A549 (cell line): ENCODE measurements at regions not wholly inside any gene's neighbourhood (a gene's known extent, or its start where the extent isn't known, plus 50 kb on each side); places are given as distances from the start of the nearest gene placed in this dataset.

Experiments used
- ESRRA ChIP-seq: fragments of 150-350 bp; IDR thresholded peaks from 2 replicates; pipeline ENCODE4 v1.6.1; 2014; ENCODE audit warnings: mild to moderate bottlenecking, low read length, borderline replicate concordance
- FOSL2 ChIP-seq, 2 experiments: fragments of 450-650 bp in 1 of 2; fragments of >200 bp in 1 of 2; sonication (Bioruptor Twin) in 1 of 2; formaldehyde crosslinking; IDR thresholded peaks; 2 replicates each; pipeline versions ENCODE4 v1.5.0 to v1.6.1; 2016 to 2020; ENCODE audit warnings: mild to moderate bottlenecking in 1 of 2, moderate library complexity in 1 of 2
- KDM5A ChIP-seq: fragments of 200-600 bp; sonication (generic); IDR thresholded peaks from 2 replicates; pipeline ENCODE4 v1.6.1; 2016; ENCODE audit warnings: antibody characterized with exemption, mild to moderate bottlenecking
- MYC ChIP-seq: IDR thresholded peaks from 2 replicates; pipeline ENCODE4 v1.6.1; 2012; ENCODE audit warnings: mild to moderate bottlenecking, inconsistent platforms, low read length, improper control_type of control experiment, borderline replicate concordance
- POLR2AphosphoS2 ChIP-seq: conservative IDR thresholded peaks from 2 replicates; pipeline ENCODE4 v1.6.1; 2012; ENCODE audit warnings: low read length, improper control_type of control experiment, inconsistent platforms
- SMC3 ChIP-seq: fragments of >200 bp; sonication (Bioruptor Twin); formaldehyde crosslinking; IDR thresholded peaks from 3 replicates; pipeline ENCODE4 v1.6.1; 2018; ENCODE audit warnings: inconsistent platforms
- TF ChIP-seq, protein P1 (sequence below): fragments of >200 bp; sonication (Bioruptor Twin); formaldehyde crosslinking; IDR thresholded peaks from 3 replicates; pipeline ENCODE4 v1.5.1; 2016
- TF ChIP-seq, protein P2 (sequence below): IDR thresholded peaks from 2 replicates; pipeline ENCODE4 v1.6.1; 2012

DNA sequence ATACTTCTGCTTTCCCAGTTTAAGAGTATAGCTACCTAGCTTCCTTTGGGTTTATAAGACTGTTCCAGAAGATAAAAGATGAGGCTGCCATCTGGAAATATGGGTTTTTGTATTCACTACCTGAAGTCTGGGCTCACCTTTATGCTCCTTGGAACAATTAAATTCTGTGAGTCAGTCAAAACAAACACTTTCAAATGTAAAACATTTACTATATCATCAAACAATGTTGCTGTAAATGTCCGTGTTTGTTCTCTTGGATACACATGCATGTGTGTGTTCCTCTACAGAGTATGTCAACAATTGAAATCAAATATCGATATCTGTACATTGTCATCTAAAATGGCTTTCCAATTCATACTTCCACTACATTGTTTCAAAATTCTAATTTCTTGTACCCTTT lies 525.6 kb downstream of the MDFIC start:
- TF ChIP-seq, protein P1, sequence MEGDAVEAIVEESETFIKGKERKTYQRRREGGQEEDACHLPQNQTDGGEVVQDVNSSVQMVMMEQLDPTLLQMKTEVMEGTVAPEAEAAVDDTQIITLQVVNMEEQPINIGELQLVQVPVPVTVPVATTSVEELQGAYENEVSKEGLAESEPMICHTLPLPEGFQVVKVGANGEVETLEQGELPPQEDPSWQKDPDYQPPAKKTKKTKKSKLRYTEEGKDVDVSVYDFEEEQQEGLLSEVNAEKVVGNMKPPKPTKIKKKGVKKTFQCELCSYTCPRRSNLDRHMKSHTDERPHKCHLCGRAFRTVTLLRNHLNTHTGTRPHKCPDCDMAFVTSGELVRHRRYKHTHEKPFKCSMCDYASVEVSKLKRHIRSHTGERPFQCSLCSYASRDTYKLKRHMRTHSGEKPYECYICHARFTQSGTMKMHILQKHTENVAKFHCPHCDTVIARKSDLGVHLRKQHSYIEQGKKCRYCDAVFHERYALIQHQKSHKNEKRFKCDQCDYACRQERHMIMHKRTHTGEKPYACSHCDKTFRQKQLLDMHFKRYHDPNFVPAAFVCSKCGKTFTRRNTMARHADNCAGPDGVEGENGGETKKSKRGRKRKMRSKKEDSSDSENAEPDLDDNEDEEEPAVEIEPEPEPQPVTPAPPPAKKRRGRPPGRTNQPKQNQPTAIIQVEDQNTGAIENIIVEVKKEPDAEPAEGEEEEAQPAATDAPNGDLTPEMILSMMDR = no peak
- TF ChIP-seq MYC = no peak
- TF ChIP-seq FOSL2 (IDR thresholded peaks at IDR 0.05) = no peak
- TF ChIP-seq FOSL2 (CRISPR knock-in tag; IDR thresholded peaks at IDR 0.05) = no peak
- TF ChIP-seq, protein P2, sequence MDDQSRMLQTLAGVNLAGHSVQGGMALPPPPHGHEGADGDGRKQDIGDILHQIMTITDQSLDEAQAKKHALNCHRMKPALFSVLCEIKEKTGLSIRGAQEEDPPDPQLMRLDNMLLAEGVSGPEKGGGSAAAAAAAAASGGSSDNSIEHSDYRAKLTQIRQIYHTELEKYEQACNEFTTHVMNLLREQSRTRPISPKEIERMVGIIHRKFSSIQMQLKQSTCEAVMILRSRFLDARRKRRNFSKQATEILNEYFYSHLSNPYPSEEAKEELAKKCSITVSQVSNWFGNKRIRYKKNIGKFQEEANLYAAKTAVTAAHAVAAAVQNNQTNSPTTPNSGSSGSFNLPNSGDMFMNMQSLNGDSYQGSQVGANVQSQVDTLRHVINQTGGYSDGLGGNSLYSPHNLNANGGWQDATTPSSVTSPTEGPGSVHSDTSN = no peak
- TF ChIP-seq SMC3 = no peak
- TF ChIP-seq KDM5A = no peak
- TF ChIP-seq ESRRA = no peak
- TF ChIP-seq POLR2AphosphoS2 = no peak
